SK-N-MC (cell line): ENCODE measurements at regions not wholly inside any gene's neighbourhood (a gene's known extent, or its start where the extent isn't known, plus 50 kb on each side); places are given as distances from the start of the nearest gene placed in this dataset.

Experiments used
- EZH2 ChIP-seq: fragments of 200-600 bp; sonication (generic); IDR thresholded peaks from one replicate; pipeline ENCODE4 v1.6.1; 2017; ENCODE audit warnings: antibody characterized with exemption
- POLR2AphosphoS5 ChIP-seq: IDR thresholded peaks from 2 replicates; pipeline ENCODE4 v1.6.1; 2012; ENCODE audit warnings: mild to moderate bottlenecking, low read depth, low read length, borderline replicate concordance

GRCh38 chr20:22074635-22075034 lies 369.2 kb downstream of the PAX1 start:
- TF ChIP-seq POLR2AphosphoS5: no peak
- no peak for TF ChIP-seq EZH2
